Posterior cingulate gyrus (tissue), 11 donors: ENCODE measurements at regions not wholly inside any gene's neighbourhood (a gene's known extent, or its start where the extent isn't known, plus 50 kb on each side); places are given as distances from the start of the nearest gene placed in this dataset.
"Not testable (repeated sequence)": the region's sequence is repeated elsewhere in the genome, so short reads cannot be mapped to it uniquely, and the experiment has no call there.

Experiments
- DNase-seq, 10 donors: peaks; one replicate each; pipeline versions ENCODE4 v3.0.0 to v3.0.0-alpha.2; 2020 to 2021; ENCODE audit warnings: mixed read lengths in 3 of 10
- intact Hi-C: fragments of 100-400 bp; cut with DNase I; formaldehyde crosslinking; loops from one replicate; pipeline ENCODE4 v1.15.1; 2023

DNA sequence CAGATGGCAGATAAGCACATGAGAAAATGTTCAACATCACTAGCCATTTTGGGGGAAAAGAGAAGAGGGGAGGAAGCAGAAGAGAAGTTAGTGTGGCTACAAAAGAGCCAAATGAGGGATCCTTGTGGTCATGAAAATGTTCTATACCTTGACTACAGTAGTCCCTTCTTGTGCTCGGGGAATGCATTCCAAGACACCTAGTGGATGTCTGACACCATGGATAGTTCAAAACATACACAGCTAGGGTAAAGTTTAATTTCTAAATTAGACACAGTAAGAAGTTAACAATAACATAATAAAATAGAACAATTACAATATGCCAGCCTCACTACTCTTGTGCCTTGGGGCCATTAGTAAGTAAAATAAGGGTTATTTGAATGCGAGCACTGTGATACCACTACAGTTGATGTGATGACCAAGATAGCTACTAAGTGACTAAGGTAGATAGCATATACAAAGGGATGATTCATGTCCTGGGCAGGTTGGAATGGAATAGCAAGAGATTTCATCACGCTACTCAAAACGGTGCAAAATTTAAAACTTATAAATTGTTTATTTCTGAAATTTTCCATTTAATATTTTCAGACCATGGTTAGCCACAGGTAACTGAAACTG lies 344.1 kb downstream of the NR2F1-AS1 start:
- intact Hi-C loops, result no loop called here

DNA sequence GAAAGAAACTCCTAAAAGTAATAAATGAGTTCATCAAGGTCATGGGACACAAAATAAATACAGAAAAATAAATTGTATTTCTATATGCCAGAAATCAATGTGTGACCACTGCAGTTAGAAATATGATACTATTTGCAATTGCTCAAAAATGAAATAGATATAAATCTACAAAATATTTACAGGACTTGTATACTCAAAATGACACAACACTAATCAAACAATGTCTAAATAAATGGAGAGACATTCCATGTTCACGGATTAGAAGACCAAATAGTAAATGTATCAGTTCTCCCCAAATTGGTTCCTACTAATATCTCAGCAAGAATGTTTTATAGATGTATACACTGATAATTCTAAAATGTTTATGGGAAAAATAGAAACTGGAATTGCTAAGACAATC lies 345.3 kb downstream of the NR2F1-AS1 start:
- intact Hi-C loops, result no loop called here
- DNase-seq, result no peak

More for the DNA sequence above, 344.1 kb downstream of the NR2F1-AS1 start:
- no peak for DNase-seq

DNA sequence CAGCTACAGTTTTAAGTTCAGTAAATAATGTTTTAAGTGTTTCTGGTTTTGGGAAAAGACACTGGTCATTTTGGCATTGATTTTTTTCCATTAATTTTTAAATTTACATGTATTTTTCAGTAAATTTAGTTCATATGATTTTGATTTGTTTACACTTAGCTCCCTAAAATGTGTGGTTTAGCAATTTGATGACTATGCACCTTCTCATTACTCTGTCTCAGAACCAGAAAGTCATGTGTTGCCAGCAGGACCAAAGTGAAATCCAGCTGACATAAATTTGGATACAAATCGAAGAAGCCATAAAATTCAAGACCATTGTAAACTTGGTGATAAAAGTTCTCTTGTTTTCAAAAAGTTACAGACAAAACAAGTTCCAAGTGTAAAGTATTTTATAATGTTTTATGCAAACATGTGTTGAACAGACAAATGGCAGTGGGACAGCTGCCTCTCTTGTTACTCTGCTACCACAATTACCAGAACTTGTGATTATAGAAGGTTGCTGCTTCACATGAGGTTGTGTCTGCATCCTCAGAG lies 354.8 kb downstream of the NR2F1-AS1 start:
- no peak for DNase-seq
- intact Hi-C loops, result no loop called here

DNA sequence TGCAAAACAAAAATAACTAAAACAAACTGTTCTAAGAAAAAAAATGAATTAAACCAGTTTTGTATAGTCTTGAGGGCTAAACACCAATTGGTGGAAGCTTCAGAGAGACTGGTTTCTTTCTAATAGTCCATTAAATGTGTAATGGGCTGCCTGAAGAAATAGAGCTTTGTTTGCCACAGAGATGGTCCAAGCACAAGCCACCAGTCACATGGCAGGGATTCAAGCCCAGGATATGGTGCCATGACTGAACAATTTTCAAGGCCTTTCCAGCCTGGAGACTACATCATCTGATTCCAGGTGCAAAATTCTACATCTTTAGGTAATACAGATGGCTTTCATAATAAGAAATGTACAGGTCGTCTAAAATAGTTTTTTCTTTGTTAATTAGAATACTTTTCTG lies 355.3 kb downstream of the NR2F1-AS1 start:
- intact Hi-C loops, result no loop called here
- peak in 1 of 10 donors; percentile 14 for DNase-seq

DNA sequence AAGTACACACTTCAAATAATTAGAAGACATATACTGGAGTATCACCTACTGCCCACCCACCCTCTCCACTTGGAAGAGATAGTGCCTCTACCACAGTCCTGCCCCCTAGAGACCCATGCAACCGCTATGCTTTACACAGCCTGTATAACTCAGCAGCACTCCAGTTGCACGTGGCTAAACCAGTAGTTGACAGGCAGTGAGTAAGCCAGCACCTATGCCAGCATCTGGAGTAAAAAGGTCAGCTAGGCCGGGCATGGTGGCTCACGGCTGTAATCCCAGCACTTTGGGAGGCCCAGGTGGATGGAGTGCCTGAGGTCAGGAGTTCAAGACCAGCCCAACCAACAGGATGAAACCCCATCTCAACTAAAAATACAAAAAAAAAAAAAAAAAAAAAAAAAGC lies 356.4 kb downstream of the NR2F1-AS1 start:
- intact Hi-C loops, result no loop called here
- DNase-seq, result no peak

DNA sequence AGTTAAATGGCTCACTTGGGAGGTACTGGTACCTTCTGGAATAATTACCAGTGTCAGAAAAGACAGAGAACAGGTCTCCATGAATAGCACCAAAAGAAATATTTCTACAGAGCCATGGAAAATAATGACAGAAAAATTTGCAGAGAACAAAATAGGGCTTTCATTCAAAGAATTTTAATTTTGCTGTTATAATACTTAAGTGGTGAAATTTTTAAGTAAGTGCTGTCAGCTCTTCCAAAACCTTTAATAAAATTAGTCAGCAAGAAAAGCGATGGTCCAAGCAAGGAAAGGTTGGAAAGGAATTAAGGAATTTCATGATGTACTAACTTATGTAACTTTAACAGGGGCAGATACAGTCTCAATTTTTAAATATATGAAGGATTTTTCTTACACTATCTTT lies 359.2 kb downstream of the NR2F1-AS1 start:
- DNase-seq, result no peak
- intact Hi-C loops, result no loop called here

DNA sequence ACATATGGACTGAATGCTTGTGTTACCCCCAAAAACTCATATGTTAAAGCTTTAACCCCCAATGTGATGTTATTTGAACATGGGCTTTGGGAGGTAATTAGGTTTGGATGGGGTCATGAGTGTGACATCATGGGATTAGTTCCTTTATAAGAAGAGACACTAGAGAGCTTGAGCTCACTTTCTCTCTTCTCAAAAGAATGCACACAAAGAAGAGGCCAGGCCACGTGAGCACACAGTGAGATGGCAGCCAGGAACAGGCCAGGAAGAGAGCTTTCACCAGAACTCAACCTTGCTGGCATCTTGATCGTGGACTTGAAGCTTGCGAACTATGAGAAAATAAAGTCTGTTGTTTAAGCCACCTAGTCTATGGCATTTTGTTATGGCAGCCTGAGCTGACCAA lies 360.6 kb downstream of the NR2F1-AS1 start:
- intact Hi-C loops, result no loop called here
- DNase-seq, result no peak

DNA sequence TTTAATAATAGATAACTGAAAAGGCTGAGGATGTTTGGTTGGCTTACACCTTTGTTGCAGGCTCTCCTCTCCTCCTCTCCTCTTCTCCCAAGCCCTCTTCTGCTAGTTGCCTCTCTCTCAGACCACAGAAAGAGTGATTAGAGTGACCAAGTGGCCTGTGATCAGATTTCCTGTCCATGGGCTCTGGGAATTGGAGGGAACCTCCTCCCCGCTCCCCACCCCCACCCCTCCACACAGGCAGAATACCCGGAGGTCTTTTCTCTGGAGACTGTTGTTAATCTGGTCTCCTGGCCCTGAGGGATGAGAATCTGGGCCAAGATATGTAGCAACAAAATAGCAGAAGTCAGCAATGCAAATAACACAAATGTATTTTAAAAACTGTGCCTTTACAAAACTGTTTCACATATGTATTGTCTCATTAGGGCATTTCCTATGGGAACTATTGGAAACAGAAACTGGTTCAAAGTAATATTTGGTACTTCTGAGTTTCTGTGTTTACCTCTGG lies 361.3 kb downstream of the NR2F1-AS1 start:
- intact Hi-C loops, result no loop called here

DNA sequence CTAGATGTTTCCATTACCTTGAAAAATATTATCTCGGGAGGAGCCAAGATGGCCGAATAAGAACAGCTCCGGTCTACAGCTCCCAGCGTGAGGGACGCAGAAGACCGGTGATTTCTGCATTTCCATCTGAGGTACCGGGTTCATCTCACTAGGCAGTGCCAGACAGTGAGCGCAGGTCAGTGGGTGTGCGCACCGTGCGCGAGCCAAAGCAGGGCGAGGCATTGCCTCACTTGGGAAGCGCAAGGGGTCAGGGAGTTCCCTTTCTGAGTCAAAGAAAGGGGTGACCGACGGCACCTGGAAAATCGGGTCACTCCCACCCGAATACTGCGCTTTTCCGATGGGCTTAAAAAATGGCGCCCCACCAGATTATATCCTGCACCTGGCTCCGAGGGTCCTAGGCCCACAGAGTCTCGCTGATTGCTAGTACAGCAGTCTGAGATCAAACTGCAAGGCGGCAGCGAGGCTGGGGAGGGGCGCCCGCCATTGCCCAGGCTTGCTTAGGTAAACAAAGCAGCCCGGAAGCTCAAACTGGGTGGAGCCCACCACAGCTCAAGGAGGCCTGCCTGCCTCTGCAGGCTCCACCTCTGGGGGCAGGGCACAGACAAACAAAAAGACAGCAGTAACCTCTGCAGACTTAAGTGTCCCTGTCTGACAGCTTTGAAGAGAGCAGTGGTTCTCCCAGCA lies 367.8 kb downstream of the NR2F1-AS1 start:
- intact Hi-C loops, DNase-seq: not testable (repeated sequence)

More for the DNA sequence above, 361.3 kb downstream of the NR2F1-AS1 start:
- DNase-seq, result no peak

DNA sequence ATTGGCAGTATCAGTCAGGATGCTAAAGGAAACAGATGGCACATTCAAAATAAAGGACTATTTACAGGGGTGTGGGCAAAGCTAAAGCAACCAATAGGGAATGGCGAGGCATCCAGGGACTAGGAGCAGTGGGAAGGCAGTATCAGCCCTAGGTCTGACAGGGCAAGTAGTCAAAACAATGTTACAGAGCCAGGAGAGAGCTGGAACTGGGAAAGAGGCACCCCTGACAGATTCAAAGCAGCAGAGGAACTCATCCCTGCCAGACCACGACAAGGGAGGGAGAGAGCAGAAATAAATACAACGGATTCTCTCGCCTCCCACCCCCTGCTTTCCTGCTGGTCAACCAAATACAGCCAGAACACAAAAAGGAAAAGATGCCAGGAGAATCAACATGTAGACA lies 371.5 kb downstream of the NR2F1-AS1 start:
- intact Hi-C loops, result no loop called here
- DNase-seq, result peak in 1 of 10 donors; percentile 6

DNA sequence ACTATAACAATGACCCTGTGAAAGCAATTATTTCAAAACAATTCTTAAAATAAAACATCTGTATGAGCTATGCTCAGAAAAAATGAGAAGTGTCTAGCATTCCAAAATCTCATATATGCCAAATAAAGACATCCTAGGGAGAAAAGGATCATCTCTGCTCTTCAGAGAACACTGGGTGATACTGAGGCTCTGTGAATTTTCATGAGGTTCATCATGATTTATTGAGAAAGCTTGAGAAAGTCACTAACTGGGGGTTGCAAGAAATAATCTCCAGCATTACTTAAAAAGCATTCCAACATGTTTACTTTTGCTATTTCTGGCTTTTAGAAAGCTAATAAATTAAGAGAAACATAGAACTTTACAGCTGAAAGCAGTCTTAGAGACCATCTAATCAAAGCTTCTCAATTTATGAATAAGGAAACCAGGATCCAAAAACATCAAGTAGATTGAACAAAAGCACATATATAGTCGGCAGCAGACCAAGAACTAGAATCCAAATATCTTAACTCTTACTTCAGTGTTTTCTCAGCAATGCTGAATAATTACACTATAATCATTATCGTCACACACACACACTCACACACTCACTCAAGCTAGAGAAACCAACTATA lies 372.8 kb downstream of the NR2F1-AS1 start:
- no peak for DNase-seq

DNA sequence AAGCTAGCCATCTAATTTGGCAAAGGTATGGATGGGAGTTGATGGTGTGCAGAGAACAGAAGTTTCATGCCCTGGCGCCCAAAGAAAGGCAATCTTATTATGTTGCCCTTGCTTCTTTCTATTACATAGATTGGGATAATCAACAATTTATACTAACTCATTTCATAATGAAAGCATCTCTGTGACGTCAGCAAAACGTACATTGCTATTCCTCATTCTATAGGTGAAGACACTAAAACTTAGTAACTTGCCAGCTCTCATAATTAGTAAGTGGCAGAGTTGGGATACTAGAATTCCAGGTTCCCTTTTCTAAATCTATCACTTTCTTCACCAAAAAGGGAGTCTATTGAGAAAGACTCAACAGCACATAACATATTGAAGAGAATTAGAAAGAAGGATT lies 374.8 kb downstream of the NR2F1-AS1 start:
- intact Hi-C loops, result no loop called here

More for the DNA sequence above, 372.8 kb downstream of the NR2F1-AS1 start:
- intact Hi-C loops, result no loop called here

DNA sequence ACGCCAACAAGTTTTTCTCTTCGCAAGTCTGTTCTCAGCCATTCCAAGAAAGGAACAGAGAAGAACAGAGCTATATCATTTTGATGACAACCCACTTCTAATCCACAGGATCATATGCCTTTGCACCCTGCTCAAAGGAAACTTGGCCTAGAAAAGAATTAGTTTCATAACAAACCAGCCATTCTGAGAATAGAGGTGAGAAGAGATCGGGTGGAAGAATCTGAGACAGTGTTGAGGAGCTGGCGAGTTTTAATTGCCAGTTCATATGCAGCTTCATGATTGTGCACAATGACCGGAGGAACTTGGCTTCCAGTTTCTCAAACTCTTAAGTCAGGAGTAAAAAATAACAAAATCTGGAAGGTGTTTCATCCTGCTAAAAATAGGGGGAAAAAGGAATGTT lies 380.0 kb downstream of the NR2F1-AS1 start:
- DNase-seq, result no peak
- intact Hi-C loops, result no loop called here

More for the DNA sequence above, 374.8 kb downstream of the NR2F1-AS1 start:
- no peak for DNase-seq

DNA sequence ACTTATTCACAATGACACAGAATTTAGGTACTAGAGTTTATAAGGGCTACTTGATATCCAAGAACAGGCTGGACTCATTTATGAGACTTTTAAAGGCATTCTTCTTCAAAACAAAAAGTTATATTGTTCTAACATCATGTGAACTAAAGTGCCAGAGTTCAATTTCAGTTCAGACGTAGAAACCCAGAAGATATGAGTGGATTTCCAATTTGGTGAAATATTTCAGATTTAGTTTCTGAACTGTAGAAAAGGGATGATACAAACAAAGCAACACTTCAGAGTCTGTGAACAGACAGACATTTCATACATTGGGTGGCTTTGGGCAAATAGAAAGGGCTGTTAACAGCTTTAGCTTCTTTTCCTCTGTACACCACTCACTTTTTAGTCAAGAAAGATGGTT lies 384.0 kb downstream of the NR2F1-AS1 start:
- intact Hi-C loops, result no loop called here
- no peak for DNase-seq

DNA sequence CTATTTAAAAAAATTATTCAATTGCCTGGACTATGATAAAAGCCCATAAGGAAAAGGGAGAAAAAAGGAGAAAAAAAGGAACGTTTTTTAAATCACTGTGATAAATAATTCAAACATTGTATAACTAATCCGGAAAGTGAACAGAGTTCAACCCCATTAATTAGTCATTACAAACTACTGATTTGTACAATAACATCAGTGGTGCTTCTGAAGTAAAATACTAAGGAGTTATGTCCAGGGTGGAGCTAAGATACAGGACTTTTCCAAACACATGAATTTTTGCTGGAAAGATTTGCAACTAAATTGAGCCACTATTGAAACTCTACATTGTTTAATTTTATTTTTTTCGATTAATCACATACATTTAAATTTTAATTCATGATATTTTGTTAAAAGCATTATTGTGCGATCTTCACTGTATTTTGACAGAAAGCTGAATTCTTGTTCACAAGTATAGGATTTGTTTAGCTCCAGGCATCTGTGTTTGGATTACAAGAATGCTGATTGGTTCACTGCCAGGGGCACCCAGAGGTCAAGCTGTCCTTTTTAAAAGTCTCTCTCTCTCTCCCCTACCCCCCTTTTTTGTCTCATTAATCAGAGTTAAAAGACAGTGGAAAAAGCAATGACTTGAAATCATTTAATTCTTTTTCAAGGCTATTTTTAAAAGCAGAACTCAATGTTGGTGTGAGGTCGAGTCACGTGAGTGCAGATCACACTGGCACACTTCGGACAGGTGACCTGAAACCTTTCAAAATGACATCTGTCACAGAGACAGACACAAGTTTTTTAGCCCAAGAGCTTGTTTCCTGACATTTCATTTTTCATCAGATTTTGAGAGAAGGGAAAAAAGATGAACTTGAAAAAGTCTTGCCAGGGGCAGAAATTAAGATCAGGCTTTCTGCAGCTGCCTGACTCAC lies 387.3 kb downstream of the NR2F1-AS1 start:
- intact Hi-C loops, result no loop called here
- no peak for DNase-seq

DNA sequence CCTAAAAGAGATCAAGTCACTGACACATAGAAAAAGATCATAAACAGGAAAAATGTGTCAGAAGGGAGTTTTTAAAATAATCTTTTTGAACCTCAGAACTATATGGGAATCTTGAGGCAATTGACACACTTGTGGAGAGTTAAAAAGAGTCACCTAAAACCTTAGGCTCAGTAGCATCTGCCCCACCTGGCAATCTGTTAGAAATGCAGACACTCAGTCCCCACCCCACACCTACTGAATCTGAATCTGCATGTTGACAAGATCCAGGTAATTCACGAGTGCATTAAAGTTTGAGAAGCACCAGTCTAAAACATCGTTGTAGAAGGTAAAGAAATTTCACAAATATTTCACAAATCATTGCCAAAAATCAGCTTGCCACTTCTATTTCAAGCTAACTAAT lies 388.3 kb downstream of the NR2F1-AS1 start:
- intact Hi-C loops, result no loop called here
- no peak for DNase-seq

DNA sequence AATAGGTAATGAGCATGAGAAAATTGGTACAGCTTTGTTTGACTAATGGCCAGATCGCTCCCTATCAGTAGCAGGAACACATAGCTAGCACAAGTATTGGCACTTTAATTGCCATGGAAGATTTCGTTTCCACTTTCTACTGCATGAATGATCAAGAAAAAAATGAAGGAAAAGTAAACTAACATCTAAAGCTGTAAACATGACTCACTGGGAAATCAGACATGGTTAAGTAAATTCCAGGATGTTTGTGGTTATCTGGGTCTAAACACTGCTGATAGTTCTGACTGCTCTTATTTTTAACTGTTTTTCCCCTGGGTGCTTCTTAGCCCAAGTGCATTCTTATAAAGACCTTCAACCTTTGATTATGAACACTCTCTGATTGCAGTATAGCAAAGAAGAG lies 388.9 kb downstream of the NR2F1-AS1 start:
- DNase-seq, result no peak
- intact Hi-C loops, result no loop called here

DNA sequence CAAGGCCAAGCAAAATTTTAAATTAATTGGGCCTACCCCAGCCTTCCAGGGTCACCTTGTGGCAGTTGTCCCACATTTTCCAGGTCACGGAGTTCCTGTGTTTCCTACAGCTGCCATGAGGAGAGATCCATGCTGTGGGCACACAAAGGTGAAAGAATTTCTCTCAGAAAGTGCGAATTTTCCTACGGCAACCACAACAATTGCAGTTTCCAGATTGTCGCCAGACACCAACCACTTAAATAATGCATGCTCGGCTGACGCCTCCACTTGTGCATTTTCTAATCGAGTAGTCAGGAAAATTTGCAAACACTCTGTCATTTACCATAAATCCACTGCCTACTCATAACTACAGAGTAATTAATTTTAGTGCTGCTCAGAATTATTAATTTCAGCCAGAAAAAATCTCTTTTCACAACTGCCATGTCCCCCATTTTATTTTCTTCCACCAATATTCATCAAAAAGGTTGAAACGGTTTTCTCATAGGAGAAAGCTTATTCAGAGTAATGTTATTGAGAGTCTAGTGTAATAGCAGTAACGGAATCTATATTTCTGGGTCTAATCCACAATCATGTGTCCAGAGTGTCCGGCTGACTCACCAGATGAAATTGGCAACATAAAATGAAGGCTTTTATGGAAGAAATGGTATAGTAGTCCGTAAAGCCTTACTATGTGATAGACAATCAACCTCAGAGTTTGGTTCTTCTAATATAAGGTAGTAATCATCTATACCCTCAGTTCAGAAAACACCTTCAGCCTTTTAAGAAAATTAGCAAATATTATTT lies 389.8 kb downstream of the NR2F1-AS1 start:
- intact Hi-C loops, result no loop called here
- no peak for DNase-seq

DNA sequence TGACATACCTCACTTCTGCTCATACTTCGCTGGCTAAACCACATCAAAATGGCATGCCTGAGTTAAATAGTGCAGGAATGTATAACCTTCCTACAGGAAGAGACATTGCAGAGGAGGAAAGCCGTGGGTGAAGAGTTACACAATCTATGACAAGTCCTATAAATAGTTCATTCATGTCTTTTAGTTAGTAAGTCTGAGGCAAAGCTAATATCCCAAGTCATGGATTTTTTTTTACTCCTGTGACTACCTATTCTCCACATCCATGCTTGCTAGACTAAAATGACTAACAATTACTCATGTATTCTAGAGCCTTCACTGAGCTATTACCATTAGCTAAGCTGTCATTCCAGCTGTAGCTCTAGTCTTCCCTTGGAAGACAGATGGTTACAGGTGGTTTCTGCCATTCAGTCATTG lies 391.3 kb downstream of the NR2F1-AS1 start:
- DNase-seq, result no peak
- intact Hi-C loops, result no loop called here
